GM21825 (cell line): ENCODE measurements at regions not wholly inside any gene's neighbourhood (a gene's known extent, or its start where the extent isn't known, plus 50 kb on each side); places are given as distances from the start of the nearest gene placed in this dataset.

Experiments
- ATAC-seq: cut with Tn5 transposase; IDR thresholded peaks from one replicate; pipeline ENCODE4 v1.9.1; 2021; ENCODE audit warnings: mild to moderate bottlenecking, moderate library complexity; ENCODE audit not compliant: unreplicated experiment

GRCh38 chr10:78712147-78712546 is 356.6 kb upstream of the ZMIZ1 start:
- ATAC-seq = no peak

- no peak for ATAC-seq
Observed at GRCh38 chr10:78713659-78714058, 355.1 kb upstream of the ZMIZ1 start.

GRCh38 chr10:78714225-78714624 is 354.5 kb upstream of the ZMIZ1 start:
- ATAC-seq = no peak

GRCh38 chr10:78715435-78715834 is 353.3 kb upstream of the ZMIZ1 start:
- ATAC-seq = no peak

GRCh38 chr10:78716043-78716660 is 352.6 kb upstream of the ZMIZ1 start:
- no peak for ATAC-seq

GRCh38 chr10:78717200-78717599 is 351.6 kb upstream of the ZMIZ1 start:
- no peak for ATAC-seq

GRCh38 chr10:78718032-78718572 is 350.7 kb upstream of the ZMIZ1 start:
- no peak for ATAC-seq

- no peak for ATAC-seq
Observed at GRCh38 chr10:78719276-78719675, 349.5 kb upstream of the ZMIZ1 start.

- no peak for ATAC-seq
Observed at GRCh38 chr10:78720091-78720490, 348.7 kb upstream of the ZMIZ1 start.

GRCh38 chr10:78721231-78721630 is 347.5 kb upstream of the ZMIZ1 start:
- no peak for ATAC-seq

- no peak for ATAC-seq
Observed at GRCh38 chr10:78724846-78725245, 343.9 kb upstream of the ZMIZ1 start.

- ATAC-seq = no peak
Observed at GRCh38 chr10:78726171-78726570, 342.6 kb upstream of the ZMIZ1 start.

- no peak for ATAC-seq
Observed at GRCh38 chr10:78727251-78727650, 341.5 kb upstream of the ZMIZ1 start.

- ATAC-seq = no peak
Observed at GRCh38 chr10:78727728-78728127, 341.0 kb upstream of the ZMIZ1 start.

GRCh38 chr10:78728176-78728575 is 340.6 kb upstream of the ZMIZ1 start:
- no peak for ATAC-seq

GRCh38 chr10:78729366-78729765 is 339.4 kb upstream of the ZMIZ1 start:
- ATAC-seq = no peak

- ATAC-seq = no peak
Observed at GRCh38 chr10:78729800-78730199, 339.0 kb upstream of the ZMIZ1 start.

GRCh38 chr10:78730754-78731153 is 338.0 kb upstream of the ZMIZ1 start:
- no peak for ATAC-seq

GRCh38 chr10:78731675-78732074 is 337.1 kb upstream of the ZMIZ1 start:
- no peak for ATAC-seq

GRCh38 chr10:78732381-78732780 is 336.4 kb upstream of the ZMIZ1 start:
- ATAC-seq = no peak

GRCh38 chr10:78736926-78737630 is 331.7 kb upstream of the ZMIZ1 start:
- no peak for ATAC-seq
